ENCODE measurements at regions not wholly inside any gene's neighbourhood (a gene's known extent, or its start where the extent isn't known, plus 50 kb on each side); places are given as distances from the start of the nearest gene placed in this dataset.
"Not testable (repeated sequence)": the region's sequence is repeated elsewhere in the genome, so short reads cannot be mapped to it uniquely, and the experiment has no call there.

DNA sequence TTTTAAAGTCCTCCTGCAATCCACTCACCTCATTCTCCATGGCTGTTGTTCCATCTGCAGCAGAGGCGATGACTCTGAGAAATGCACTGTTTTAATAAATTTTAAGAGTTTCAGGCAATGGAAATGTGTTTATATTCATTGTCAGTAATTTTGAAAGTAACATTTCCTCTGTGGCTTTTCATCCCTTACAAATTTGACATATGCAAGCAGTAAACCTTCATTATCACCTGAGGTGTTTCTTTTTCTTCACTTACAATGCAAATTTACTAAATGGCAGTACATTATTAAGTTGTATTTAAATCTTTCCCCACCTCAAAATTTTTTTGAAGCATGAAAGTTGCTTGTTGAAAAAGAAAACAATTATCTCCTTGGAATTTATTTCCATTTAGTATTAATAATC, 136.9 kb downstream of the DIRAS2 start:
- DNase-seq (ENCODE audit: low read depth, low spot score) = no peak

DNA sequence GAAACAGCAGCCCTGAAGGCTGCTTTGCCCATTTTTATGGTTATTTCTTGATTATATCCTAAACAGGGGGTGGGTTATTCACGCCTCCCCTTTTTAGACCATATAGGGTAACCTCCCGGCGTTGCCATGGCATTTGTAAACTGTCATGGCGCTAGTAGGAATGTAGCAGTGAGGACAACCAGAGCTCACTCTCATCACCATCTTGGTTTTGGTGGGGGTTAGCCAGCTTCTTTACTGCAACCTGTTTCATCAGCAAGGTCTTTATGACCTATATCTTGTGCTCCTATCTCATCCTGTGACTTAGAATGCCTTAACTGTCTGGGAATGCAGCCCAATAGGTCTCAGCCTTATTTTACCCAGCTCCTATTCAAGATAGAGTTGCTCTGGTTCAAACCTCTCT, 136.2 kb downstream of the DIRAS2 start:
- not testable (repeated sequence) for DNase-seq (ENCODE audit: low read depth, low spot score)

DNA sequence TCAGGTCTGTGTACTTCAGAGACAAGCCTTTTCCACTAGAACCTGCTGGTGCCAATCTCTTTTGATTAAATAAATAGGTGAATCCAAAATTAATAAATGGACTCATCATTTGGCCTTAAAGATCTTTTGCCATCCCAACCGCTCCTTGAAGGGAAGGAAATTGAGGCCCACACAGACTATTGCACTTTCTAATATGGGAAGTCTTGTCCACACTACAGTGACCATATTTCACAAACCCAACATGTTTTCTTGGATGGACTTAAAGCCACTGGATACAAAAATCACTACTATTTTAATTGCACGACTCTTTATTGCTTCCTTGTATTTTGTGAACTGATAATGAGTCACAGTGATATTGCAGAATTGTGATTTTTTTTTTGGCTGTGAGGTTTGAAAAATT, 135.0 kb downstream of the DIRAS2 start:
- no peak for DNase-seq (ENCODE audit: low read depth, low spot score)

DNA sequence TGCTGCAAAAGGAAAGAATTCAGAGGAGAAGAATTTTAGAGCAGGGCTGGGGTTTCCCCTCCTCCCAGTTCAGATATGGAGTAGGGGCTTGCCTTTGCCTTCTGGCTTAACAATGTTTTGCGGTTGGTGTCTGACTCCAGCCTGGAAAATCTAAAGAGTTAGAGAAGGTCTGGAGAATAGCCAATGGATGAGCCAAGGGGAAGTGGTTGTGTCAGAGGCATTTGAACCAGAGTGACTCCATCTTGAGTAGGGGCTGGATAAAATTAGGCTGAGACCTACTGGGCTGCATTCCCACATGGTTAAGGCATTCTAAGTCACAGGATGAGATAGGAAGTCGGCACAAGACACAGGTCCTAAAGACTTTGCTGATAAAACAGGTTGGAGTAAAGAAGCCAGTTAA, 133.7 kb downstream of the DIRAS2 start:
- no peak for DNase-seq (ENCODE audit: low read depth, low spot score)

DNA sequence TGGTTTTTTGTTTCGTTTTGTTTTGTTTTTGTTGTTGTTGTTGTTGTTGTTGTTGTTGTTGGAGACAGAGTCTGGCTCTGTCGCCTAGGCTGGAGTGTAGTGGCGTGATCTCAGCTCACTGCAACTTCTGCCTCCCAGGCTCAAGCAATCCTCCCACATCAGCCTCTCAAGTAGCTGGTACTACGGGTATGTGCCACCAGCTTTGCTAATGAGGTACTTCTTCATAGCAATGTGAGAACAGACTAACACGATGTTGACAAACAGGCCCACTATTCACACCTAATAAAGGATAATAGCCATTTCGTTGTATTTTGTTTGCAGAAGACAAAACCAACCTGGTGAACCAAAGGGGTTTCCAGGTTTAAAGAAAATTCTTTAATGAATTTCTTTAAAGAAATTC, 130.9 kb downstream of the DIRAS2 start:
- no peak for DNase-seq (ENCODE audit: low read depth, low spot score)

DNA sequence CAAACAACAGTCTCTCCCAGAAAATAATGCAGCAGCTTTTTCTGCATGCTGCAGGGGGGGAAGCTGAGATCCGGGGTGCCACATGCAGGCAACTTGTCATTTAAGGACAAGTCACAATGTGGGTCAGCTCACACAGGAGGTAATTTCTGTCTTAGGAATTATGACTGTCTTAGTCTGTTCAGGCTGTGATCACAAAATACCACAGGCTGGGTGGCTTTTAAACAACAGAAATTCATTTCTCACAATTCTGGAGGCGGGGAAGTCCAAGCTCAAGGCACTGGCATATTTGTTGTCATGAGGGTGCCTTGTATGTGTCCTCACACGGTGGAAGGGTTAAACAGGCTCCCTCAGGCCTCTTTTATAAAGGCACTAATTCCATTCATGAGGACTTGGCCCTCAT, 127.7 kb downstream of the DIRAS2 start:
- no peak for DNase-seq (ENCODE audit: low read depth, low spot score)

DNA sequence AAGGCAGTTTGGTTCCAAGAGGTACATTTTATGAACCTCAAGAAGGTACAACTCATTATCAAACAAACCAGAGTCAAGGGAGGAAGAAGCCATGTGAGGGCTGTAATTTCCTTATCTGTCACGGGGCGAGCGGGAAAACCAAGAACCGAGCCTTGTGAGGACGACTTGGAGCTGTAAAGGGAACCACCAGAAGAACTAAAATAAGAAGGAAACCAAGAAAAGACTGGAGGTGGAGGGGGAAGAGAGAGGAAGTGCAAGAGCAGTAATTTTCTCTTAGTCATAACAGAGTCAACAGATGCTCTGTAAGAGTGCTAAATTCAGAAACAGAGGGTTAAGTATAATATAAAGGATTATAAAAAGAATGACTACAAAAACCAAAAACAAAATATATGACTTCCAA, 127.1 kb downstream of the DIRAS2 start:
- DNase-seq (ENCODE audit: low read depth, low spot score) = no peak

DNA sequence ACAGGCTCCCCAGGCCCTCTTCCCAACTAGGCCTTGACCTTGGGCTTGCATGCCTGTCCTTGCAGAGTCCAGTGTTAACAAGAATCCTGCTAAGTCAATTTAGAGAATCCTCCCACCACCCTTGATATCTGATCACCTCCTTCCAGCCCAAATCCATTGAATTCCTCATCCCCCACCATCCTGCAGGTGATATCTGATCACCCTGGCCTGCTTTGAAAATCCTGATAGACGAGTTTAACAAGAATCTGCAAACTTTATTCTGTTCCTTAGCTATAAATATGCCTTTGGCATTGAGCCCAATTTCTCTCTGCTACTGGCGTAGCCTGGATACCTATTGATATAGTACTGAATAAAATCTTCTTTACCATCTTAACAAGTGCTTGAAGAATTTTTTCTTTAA, 125.5 kb downstream of the DIRAS2 start:
- DNase-seq (ENCODE audit: low read depth, low spot score) = no peak

DNA sequence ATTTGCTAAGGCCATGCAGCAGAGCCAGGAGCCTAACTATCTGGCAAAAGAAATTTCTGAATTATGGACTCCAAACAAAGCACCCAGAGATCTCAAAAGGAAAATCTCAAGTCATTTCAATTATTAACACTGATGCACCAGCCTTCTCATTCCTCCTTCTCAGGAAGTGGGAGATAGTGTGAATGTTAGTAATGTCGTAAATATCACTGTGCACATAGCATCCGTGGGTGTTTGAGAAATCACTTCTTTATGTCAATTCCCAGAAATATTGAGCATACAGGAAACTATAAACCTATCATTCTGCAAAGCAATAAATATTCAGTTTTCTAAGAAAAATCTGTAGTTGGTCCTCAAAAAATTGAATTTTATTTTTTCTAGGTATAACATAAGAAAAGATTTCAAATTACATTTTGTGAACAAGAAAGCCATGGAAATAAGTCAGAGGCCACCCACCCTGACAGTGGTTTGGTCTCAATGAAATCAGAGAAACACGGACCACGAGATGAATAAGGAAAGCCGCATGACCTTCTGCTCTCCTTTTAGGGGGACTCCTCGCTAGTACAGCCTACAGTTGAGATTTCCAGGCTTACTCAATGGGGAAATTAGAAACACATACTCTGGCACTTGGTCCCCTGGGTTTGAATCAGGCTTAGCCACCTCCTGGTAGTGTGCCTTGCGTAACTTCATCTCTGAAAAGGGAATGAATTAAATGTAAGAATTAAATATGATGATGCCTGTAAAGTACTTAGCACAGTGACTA, 120.6 kb downstream of the DIRAS2 start:
- no peak for DNase-seq (ENCODE audit: low read depth, low spot score)

DNA sequence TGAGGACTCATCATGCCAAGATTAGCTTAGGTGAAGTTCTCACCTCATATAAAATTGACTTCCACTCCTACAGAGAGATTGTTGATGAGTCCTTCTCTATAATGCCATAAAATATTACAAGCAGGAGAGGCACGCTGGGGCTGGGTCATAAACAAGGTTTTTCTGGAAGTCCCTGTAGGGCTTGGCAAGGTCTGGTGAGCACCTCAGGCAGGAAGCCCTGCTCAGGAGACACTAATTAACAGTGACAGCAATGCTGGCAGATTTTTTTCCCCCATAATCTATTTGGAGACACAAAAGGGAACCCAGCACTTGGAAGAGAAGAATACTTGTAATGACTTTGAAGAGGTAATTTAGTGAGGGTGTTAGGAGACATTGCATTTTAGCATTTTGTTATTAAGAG, 118.7 kb downstream of the DIRAS2 start:
- no peak for DNase-seq (ENCODE audit: low read depth, low spot score)

DNA sequence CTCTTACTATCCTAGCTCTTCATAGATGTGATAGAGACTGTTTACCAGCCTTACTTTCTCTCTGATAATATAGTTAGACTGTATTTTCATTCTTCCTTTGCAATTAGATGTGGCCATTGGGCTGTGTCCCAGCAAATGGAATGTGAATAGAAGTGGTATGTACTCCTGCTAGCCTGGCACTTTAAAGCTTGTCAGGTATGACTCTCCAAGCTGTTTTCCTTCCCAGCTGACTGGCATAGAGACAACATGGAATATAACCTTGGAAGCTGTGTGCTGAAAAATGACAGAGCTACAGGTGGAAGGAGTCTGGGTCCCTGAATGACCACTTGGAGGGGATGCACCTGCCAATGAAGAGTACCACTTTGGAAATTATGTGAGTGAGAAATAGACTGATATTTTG, 116.2 kb downstream of the DIRAS2 start:
- DNase-seq (ENCODE audit: low read depth, low spot score) = no peak

DNA sequence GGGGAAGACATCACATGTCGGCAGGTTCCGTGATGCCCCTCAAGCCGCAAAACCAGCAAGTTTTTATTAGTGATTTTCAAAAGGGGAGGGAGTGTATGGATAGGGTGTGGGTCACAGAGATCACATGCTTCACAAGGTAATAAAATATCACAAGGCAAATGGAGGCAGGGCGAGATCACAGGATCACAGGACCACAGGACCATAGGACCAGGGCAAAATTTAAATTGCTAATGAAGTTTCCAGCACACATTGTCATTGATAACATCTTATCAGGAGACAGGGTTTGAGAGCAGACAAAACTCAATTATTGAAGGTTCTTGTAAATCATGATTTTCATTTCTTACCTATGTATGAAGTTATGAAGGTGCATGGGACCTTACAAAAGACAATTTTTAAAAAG, 106.5 kb downstream of the DIRAS2 start:
- DNase-seq (ENCODE audit: low read depth, low spot score) = not testable (repeated sequence)

DNA sequence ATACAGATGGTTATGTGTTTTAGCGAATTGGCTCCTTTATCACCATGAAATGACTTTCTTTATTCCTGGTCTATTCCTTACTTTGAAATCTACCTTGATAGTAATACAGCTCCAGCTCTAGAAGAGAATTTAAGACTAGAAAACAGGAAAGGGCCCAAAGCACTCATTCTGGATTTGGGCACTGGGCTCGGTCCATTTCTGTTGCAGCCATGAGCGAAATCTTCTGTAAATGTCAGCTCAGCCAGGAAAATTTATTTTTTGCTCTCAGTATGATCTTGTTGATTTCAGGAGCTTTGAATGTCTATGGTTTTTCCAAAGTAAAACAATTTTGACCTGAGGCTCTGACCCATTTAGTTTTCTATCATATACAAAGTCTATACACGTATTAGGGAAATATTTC, 104.1 kb downstream of the DIRAS2 start:
- DNase-seq (ENCODE audit: low read depth, low spot score) = no peak

DNA sequence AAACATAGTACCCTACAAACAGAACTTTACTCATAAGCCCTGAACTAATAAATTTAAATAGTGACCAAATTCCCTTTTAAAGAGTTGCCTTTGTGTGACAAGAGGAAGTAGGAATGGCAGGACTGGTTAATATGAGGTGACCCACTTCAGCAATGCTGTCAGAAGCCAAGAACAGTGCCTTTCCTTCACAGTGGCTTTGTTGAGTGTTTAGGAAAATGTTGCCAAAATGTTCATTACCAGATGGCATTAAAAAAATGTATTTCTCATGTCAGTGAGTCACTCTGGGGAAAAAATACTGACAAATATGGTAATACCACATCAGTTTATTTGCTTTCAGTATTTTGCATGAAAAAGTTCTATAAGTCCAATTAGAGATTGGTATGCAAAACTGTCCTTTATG, 103.3 kb downstream of the DIRAS2 start:
- no peak for DNase-seq (ENCODE audit: low read depth, low spot score)

DNA sequence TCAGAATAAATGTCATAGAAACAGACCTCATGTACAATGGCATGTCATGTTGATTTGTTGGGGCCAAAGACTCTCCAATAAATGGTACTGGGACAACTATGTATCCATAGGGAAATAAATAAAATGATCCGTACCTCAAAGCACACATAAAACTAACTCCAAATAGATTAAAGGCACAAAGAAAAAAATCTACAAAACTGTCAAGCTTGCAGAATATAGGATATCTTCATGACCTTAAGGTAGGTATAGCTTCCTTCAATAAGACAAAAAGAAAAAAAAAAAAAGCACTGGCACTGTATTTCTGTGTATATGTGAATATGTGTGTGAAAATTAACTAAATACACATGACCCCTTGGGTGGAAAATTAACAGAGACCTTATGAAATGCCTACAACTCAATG, 101.9 kb downstream of the DIRAS2 start:
- no peak for DNase-seq (ENCODE audit: low read depth, low spot score)

DNA sequence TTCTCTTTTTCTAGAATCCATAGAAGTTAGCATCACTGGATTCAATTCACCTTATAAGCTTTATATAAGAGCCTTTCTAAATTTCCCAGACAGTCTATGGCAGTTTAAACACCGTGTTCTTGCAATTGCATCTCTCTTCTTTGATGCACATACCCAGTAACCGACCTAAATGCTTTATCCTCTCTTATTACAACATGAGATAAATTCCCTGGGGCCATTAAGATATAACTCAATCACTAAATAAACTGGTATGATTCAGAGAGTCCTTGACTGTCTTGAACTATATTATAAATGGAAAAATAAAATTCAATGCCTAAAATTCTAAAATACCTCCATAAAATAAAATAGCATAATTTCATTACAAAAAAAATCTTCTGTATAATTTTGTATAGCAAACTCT, 98.1 kb downstream of the DIRAS2 start:
- no peak for DNase-seq (ENCODE audit: low read depth, low spot score)

DNA sequence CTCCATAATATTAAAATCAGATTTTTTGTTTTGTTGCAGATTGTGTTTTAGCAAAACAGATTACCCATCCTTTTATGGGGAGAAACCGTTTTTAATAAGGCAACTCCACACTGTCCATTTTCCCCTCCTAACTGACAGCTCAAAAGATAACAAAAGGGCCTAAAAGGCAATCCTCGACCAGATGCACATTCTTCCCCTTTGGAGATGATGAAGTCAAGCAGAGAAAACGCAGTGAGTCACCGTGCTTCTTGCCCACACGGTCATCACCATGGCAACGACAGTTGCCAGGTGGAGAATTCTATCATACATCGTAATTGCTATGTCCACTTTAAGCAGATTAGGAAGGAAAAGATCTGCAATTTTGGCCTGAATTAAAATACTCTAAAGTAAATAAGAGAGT, 96.4 kb downstream of the DIRAS2 start:
- DNase-seq (ENCODE audit: low read depth, low spot score) = no peak

DNA sequence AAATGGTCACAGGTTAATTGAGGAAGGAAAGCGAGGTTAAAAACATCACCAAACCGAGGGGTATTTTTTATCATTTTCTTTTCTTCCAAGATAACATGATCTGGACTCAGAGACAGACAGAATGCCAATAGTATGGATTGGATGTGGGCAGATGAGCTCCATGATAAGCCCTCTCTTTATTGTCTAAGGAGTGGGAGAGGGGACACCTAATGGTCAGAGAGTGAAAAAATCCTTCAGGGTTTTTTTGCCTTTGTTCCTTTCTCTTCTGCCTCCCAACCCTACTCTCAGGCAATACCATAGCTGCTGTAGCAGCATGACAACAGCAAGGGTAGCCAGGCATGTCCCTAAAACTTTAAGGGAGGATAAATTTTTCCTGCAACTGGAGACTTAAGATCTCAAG, 94.7 kb downstream of the DIRAS2 start:
- no peak for DNase-seq (ENCODE audit: low read depth, low spot score)

DNA sequence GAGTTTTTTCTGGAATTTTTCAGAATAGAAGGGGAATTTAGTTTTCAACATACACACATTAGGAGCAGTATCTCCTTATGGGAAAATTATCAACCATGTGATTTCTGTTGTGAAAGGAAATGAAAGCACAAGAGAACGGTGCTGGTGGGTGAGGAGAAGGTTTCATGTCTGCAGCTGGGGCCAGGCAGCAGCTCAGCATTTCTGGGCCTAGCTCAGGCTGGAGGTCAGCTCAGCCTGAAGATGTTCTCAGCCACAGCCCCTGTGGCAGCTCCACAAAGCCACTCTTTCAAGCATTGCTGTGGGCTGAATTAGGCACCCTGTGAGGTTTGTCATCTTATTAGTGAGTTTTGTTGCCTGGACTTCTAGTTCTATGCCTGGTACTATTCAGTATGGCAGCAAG, 90.3 kb downstream of the DIRAS2 start:
- DNase-seq (ENCODE audit: low read depth, low spot score) = no peak

DNA sequence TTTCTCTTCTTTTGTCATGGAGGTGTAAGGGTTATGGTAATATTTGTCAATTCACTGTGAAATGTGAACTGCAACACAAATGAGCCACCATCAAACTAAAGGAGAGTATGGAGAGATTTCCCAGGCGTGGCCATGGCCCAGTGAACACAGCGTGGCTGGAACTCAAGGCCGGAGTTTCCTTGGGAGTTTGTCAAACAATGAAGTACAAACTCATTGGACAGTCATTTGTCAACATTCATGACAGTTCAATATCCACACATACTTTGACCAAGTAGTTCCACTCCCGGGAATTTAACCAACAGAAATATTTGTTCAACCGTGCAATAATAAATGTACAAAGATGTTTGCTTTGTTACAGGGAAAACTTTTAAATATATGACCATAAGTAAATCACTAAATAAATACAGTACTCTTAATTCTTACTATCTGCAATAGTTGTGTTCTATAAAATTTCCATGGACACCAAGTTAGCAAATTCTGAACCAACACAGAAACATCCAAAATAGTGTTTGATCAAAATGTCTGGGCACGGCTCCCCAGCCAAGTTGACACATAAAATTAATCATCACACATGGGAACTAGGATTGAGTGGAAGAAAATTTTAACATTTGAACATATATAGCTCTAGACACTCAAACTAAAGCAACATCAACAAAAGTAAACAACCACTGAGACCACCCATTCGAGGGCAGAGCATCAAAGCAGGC, 87.1 kb downstream of the DIRAS2 start:
- DNase-seq (ENCODE audit: low read depth, low spot score) = no peak

DNA sequence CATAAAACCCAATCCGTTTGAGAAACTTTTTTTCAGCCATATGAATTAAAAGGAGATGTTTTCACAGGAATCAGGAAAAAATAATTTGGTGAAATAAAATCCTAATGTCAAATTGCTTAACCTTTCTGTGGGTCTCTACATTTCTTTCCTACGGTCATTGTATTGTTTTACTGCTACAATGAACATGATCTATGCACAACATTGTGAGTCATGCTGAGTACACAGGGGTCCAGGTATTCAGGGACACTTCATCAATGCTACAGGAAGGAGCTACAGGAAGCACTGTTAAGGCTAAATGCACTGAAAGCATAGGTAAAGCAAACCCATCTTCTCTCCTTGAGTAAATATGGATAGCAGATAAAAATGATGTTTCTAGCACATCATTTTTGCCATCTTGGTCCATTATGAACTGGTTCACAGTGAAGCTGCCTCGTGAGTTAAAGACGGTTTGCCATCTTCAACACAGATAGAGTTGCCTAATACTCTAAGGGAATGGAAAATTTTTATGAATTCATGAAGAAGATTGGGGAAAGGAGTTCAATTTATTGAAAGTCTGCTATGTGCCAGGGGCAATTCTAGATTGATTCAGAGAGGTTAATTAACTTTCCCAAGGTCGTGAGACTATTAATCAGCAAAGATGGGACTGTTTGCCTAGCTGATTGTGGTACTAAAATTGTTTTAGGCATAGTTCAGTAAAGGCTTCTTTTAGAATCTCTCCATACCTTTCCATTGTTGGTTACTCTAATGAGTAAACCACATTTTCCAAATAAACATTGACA, 85.5 kb downstream of the DIRAS2 start:
- DNase-seq (ENCODE audit: low read depth, low spot score) = no peak
